ENCODE measurements at regions not wholly inside any gene's neighbourhood (a gene's known extent, or its start where the extent isn't known, plus 50 kb on each side); places are given as distances from the start of the nearest gene placed in this dataset.

- DNase-seq (ENCODE audit: low read depth, low spot score): no peak
Observed at GRCh38 chr5:2131826-2132496, 249.2 kb upstream of the IRX4 start.

- no peak for DNase-seq (ENCODE audit: low read depth, low spot score)
Observed at GRCh38 chr5:2131196-2131595, 248.5 kb upstream of the IRX4 start.

- no peak for DNase-seq (ENCODE audit: low read depth, low spot score)
Observed at GRCh38 chr5:2130361-2130760, 247.6 kb upstream of the IRX4 start.

GRCh38 chr5:2129568-2130272 lies 247.0 kb upstream of the IRX4 start:
- DNase-seq (ENCODE audit: low read depth, low spot score): no peak

GRCh38 chr5:2128686-2129355 lies 246.1 kb upstream of the IRX4 start:
- DNase-seq (ENCODE audit: low read depth, low spot score): no peak

GRCh38 chr5:2126512-2126911 lies 243.8 kb upstream of the IRX4 start:
- no peak for DNase-seq (ENCODE audit: low read depth, low spot score)

GRCh38 chr5:2125901-2126265 lies 243.2 kb upstream of the IRX4 start:
- DNase-seq (ENCODE audit: low read depth, low spot score): no peak

- no peak for DNase-seq (ENCODE audit: low read depth, low spot score)
Observed at GRCh38 chr5:2125171-2125900, 242.6 kb upstream of the IRX4 start.

- DNase-seq (ENCODE audit: low read depth, low spot score): no peak
Observed at GRCh38 chr5:2124434-2125170, 241.9 kb upstream of the IRX4 start.

GRCh38 chr5:2123874-2124273 lies 241.1 kb upstream of the IRX4 start:
- no peak for DNase-seq (ENCODE audit: low read depth, low spot score)

- DNase-seq (ENCODE audit: low read depth, low spot score): no peak
Observed at GRCh38 chr5:2120361-2120760, 237.6 kb upstream of the IRX4 start.

GRCh38 chr5:2119573-2119972 lies 236.8 kb upstream of the IRX4 start:
- DNase-seq (ENCODE audit: low read depth, low spot score): no peak

GRCh38 chr5:2113348-2114131 lies 230.8 kb upstream of the IRX4 start:
- DNase-seq (ENCODE audit: low read depth, low spot score): peak; percentile 43

- DNase-seq (ENCODE audit: low read depth, low spot score): no peak
Observed at GRCh38 chr5:2112173-2113025, 229.7 kb upstream of the IRX4 start.

- DNase-seq (ENCODE audit: low read depth, low spot score): no peak
Observed at GRCh38 chr5:2111569-2112105, 228.9 kb upstream of the IRX4 start.

GRCh38 chr5:2110934-2111462 lies 228.3 kb upstream of the IRX4 start:
- DNase-seq (ENCODE audit: low read depth, low spot score): no peak

GRCh38 chr5:2110137-2110933 lies 227.6 kb upstream of the IRX4 start:
- DNase-seq (ENCODE audit: low read depth, low spot score): no peak

- no peak for DNase-seq (ENCODE audit: low read depth, low spot score)
Observed at GRCh38 chr5:2109566-2109965, 226.8 kb upstream of the IRX4 start.
